ENCODE measurements at regions not wholly inside any gene's neighbourhood (a gene's known extent, or its start where the extent isn't known, plus 50 kb on each side); places are given as distances from the start of the nearest gene placed in this dataset.

DNA sequence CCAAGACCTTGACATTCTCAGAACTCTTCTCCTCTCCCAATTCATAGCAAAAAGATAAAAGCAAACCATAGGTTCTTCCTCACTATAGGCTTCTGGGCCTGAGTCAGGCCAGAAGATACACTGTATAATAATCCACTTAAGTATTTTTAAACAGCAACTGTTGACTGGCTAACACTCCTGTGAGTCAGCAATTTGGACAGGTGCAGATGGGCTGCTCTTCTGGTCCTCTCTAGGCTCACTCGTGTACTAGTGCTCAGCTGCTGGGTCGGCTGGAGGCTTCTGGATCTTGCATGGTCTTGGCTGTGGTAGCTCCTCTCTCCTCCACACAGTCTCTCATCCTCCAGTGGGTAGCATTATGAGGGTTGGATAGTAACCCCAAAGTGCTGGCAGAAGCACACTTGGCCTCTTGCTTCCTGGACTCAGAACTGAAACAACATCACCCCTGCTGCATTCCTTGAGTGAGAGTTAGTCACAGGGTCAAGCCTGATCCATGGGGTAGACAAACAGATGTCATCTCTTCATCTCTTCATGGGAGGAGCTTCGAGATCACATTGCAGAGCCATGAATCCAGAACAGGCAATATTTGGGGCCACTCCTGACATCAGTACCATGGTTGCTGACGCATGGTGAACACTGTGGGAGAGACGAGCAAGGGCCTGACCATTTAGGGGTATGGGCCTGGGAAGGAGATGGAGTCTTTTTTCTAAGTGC, 86.9 kb downstream of the C6orf118 start:
- Histone ChIP-seq H3K27ac (ENCODE audit: low read length) (peak overlapping the region; percentile 95), H3K27me3 (ENCODE audit: insufficient read depth, low read depth, low read length) (no peaks in the 10 kb centered on the region), H3K9ac (ENCODE audit: low read length) (no peak overlapping the region), H3K9me3 (ENCODE audit: low read length) (no peaks in the 10 kb centered on the region), H3K36me3 (ENCODE audit: insufficient read depth, low read length) (no peaks in the 10 kb centered on the region), H3K4me2 (ENCODE audit: low read length) (no peak overlapping the region), H3K9me2 (ENCODE audit: insufficient read depth, low read length) (no peaks in the 10 kb centered on the region), H3F3A (ENCODE audit: insufficient read depth, low read length, poor library complexity, severe bottlenecking) (peaks cover 4% of the 10 kb centered on the region), H3K4me3 (ENCODE audit: low read length) (no peak overlapping the region), H2AFZ (ENCODE audit: low read depth, low read length) (no peak overlapping the region), H4K20me1 (ENCODE audit: insufficient read depth) (no peaks in the 10 kb centered on the region), H3K79me2 (replicated peaks; ENCODE audit: insufficient read depth, low read length) (no peaks in the 10 kb centered on the region)
- TF ChIP-seq MXI1 (conservative IDR thresholded peaks at IDR 0.05; ENCODE audit: poor library complexity, severe bottlenecking) (no peak), POLR2AphosphoS5 (IDR thresholded peaks at IDR 0.05) (no peak), EZH2 (IDR thresholded peaks at IDR 0.05; ENCODE audit: borderline replicate concordance, insufficient read depth, low read length, poor library complexity, severe bottlenecking) (no peak), TAF1 (IDR thresholded peaks at IDR 0.05; ENCODE audit: low read depth) (no peak), SMC3 (conservative IDR thresholded peaks at IDR 0.05; ENCODE audit: poor library complexity) (no peak), RAD21 (conservative IDR thresholded peaks at IDR 0.05) (no peak), EP300 (conservative IDR thresholded peaks at IDR 0.05; ENCODE audit: poor library complexity, severe bottlenecking) (no peak)
- TF ChIP-seq, protein P1, sequence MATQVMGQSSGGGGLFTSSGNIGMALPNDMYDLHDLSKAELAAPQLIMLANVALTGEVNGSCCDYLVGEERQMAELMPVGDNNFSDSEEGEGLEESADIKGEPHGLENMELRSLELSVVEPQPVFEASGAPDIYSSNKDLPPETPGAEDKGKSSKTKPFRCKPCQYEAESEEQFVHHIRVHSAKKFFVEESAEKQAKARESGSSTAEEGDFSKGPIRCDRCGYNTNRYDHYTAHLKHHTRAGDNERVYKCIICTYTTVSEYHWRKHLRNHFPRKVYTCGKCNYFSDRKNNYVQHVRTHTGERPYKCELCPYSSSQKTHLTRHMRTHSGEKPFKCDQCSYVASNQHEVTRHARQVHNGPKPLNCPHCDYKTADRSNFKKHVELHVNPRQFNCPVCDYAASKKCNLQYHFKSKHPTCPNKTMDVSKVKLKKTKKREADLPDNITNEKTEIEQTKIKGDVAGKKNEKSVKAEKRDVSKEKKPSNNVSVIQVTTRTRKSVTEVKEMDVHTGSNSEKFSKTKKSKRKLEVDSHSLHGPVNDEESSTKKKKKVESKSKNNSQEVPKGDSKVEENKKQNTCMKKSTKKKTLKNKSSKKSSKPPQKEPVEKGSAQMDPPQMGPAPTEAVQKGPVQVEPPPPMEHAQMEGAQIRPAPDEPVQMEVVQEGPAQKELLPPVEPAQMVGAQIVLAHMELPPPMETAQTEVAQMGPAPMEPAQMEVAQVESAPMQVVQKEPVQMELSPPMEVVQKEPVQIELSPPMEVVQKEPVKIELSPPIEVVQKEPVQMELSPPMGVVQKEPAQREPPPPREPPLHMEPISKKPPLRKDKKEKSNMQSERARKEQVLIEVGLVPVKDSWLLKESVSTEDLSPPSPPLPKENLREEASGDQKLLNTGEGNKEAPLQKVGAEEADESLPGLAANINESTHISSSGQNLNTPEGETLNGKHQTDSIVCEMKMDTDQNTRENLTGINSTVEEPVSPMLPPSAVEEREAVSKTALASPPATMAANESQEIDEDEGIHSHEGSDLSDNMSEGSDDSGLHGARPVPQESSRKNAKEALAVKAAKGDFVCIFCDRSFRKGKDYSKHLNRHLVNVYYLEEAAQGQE (IDR thresholded peaks at IDR 0.05; ENCODE audit: borderline replicate concordance) = no peak
- TF ChIP-seq, protein P2, sequence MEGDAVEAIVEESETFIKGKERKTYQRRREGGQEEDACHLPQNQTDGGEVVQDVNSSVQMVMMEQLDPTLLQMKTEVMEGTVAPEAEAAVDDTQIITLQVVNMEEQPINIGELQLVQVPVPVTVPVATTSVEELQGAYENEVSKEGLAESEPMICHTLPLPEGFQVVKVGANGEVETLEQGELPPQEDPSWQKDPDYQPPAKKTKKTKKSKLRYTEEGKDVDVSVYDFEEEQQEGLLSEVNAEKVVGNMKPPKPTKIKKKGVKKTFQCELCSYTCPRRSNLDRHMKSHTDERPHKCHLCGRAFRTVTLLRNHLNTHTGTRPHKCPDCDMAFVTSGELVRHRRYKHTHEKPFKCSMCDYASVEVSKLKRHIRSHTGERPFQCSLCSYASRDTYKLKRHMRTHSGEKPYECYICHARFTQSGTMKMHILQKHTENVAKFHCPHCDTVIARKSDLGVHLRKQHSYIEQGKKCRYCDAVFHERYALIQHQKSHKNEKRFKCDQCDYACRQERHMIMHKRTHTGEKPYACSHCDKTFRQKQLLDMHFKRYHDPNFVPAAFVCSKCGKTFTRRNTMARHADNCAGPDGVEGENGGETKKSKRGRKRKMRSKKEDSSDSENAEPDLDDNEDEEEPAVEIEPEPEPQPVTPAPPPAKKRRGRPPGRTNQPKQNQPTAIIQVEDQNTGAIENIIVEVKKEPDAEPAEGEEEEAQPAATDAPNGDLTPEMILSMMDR (IDR thresholded peaks at IDR 0.05; ENCODE audit: poor library complexity, severe bottlenecking) = no peak

DNA sequence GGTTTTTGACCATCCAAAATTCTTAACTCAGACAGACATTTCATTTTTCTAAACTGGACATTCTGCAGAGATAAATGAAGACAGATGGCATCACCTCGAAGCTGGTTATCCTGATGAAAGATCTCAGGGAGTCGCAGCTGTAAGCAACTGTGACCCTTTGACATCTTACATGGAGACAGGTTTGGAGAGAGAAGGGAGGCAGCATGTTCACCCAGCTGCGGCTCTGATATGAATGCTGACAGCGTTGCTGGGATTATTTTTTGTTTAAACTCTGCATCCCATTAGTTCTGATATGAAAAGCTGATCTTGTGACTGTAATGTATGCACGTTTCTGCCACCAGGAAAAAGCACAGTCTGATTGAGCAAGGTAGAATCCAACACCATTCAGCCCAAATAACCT, 89.4 kb downstream of the C6orf118 start:
- Histone ChIP-seq H3K27me3 (ENCODE audit: insufficient read depth, low read depth, low read length) (no peaks in the 10 kb centered on the region), H3K4me3 (ENCODE audit: low read length) (peak overlapping the region; percentile 34), H3K9me3 (ENCODE audit: low read length) (no peaks in the 10 kb centered on the region), H3K9ac (ENCODE audit: low read length) (peak overlapping the region; percentile 61), H4K20me1 (ENCODE audit: insufficient read depth) (no peaks in the 10 kb centered on the region), H3K27ac (ENCODE audit: low read length) (peak overlapping the region; percentile 95), H3K36me3 (ENCODE audit: insufficient read depth, low read length) (no peaks in the 10 kb centered on the region), H3F3A (ENCODE audit: insufficient read depth, low read length, poor library complexity, severe bottlenecking) (peaks cover 4% of the 10 kb centered on the region), H3K9me2 (ENCODE audit: insufficient read depth, low read length) (no peaks in the 10 kb centered on the region), H3K4me2 (ENCODE audit: low read length) (peak overlapping the region; percentile 39), H2AFZ (ENCODE audit: low read depth, low read length) (peak overlapping the region; percentile 7), H3K79me2 (replicated peaks; ENCODE audit: insufficient read depth, low read length) (no peaks in the 10 kb centered on the region)
- no peak for TF ChIP-seq MXI1 (conservative IDR thresholded peaks at IDR 0.05; ENCODE audit: poor library complexity, severe bottlenecking)
- TF ChIP-seq SMC3 (conservative IDR thresholded peaks at IDR 0.05; ENCODE audit: poor library complexity) = no peak
- peak; percentile 61 for TF ChIP-seq POLR2AphosphoS5 (IDR thresholded peaks at IDR 0.05)
- no peak for TF ChIP-seq TAF1 (IDR thresholded peaks at IDR 0.05; ENCODE audit: low read depth)
- TF ChIP-seq, protein P2 (IDR thresholded peaks at IDR 0.05; ENCODE audit: poor library complexity, severe bottlenecking) = no peak
- TF ChIP-seq EZH2 (IDR thresholded peaks at IDR 0.05; ENCODE audit: borderline replicate concordance, insufficient read depth, low read length, poor library complexity, severe bottlenecking) = no peak
- TF ChIP-seq, protein P1 (IDR thresholded peaks at IDR 0.05; ENCODE audit: borderline replicate concordance) = no peak
- peak; percentile 76 for TF ChIP-seq EP300 (conservative IDR thresholded peaks at IDR 0.05; ENCODE audit: poor library complexity, severe bottlenecking)
- peak; percentile 17 for TF ChIP-seq RAD21 (conservative IDR thresholded peaks at IDR 0.05)

All from neural cell (in vitro differentiated cells).